GM23338 (cell line): ENCODE measurements at regions not wholly inside any gene's neighbourhood (a gene's known extent, or its start where the extent isn't known, plus 50 kb on each side); places are given as distances from the start of the nearest gene placed in this dataset.

Experiments used
- EZH2 ChIP-seq: fragments of 200-600 bp; sonication (generic); IDR thresholded peaks from one replicate; pipeline ENCODE4 v1.8.0; 2017; ENCODE audit warnings: antibody characterized with exemption, mild to moderate bottlenecking, low read depth; ENCODE audit not compliant: unreplicated experiment
- POLR2AphosphoS5 ChIP-seq: IDR thresholded peaks from 2 replicates; pipeline ENCODE4 v1.6.1; 2016; ENCODE audit warnings: antibody characterized with exemption, low read depth
- TF ChIP-seq, protein P1 (sequence below): IDR thresholded peaks from one replicate; pipeline ENCODE4 v1.6.1; 2018; ENCODE audit warnings: antibody characterized with exemption; ENCODE audit not compliant: unreplicated experiment
- TF ChIP-seq, protein P2 (sequence below), 2 experiments: fragments of 200-600 bp in 1 of 2; sonication (generic) in 1 of 2; conservative IDR thresholded peaks; 2 replicates each; pipeline versions ENCODE4 v1.5.1 to v1.6.1; 2016 to 2017; ENCODE audit warnings: antibody characterized with exemption in 2 of 2, low read depth in 2 of 2, mild to moderate bottlenecking in 2 of 2, moderate library complexity in 1 of 2
- TF ChIP-seq, protein P3 (sequence below): IDR thresholded peaks from 2 replicates; pipeline ENCODE4 v1.6.1; 2016; ENCODE audit warnings: antibody characterized with exemption

DNA sequence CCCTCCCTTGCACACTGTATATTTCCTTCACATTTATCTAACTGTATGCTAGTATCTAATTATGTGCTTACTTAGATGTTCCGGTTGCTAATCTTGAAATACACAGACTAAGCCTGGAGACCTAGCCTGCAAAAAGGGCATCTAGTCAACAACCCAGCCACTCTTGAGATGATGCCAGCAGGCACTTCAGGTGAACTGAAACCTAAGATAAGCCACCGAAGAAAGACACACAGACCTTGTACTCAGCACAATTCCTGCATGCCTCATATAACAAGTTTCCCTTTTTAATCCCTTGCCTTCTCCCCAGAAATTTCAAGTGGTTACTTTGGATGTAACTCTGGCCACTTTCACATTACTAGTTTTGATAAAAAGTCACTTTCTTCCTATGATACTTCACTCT is 2506.6 kb downstream of the ARAP2 start:
- TF ChIP-seq EZH2 (no peak), POLR2AphosphoS5 (no peak)
- TF ChIP-seq, protein P1, sequence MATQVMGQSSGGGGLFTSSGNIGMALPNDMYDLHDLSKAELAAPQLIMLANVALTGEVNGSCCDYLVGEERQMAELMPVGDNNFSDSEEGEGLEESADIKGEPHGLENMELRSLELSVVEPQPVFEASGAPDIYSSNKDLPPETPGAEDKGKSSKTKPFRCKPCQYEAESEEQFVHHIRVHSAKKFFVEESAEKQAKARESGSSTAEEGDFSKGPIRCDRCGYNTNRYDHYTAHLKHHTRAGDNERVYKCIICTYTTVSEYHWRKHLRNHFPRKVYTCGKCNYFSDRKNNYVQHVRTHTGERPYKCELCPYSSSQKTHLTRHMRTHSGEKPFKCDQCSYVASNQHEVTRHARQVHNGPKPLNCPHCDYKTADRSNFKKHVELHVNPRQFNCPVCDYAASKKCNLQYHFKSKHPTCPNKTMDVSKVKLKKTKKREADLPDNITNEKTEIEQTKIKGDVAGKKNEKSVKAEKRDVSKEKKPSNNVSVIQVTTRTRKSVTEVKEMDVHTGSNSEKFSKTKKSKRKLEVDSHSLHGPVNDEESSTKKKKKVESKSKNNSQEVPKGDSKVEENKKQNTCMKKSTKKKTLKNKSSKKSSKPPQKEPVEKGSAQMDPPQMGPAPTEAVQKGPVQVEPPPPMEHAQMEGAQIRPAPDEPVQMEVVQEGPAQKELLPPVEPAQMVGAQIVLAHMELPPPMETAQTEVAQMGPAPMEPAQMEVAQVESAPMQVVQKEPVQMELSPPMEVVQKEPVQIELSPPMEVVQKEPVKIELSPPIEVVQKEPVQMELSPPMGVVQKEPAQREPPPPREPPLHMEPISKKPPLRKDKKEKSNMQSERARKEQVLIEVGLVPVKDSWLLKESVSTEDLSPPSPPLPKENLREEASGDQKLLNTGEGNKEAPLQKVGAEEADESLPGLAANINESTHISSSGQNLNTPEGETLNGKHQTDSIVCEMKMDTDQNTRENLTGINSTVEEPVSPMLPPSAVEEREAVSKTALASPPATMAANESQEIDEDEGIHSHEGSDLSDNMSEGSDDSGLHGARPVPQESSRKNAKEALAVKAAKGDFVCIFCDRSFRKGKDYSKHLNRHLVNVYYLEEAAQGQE: no peak
- TF ChIP-seq, protein P2, sequence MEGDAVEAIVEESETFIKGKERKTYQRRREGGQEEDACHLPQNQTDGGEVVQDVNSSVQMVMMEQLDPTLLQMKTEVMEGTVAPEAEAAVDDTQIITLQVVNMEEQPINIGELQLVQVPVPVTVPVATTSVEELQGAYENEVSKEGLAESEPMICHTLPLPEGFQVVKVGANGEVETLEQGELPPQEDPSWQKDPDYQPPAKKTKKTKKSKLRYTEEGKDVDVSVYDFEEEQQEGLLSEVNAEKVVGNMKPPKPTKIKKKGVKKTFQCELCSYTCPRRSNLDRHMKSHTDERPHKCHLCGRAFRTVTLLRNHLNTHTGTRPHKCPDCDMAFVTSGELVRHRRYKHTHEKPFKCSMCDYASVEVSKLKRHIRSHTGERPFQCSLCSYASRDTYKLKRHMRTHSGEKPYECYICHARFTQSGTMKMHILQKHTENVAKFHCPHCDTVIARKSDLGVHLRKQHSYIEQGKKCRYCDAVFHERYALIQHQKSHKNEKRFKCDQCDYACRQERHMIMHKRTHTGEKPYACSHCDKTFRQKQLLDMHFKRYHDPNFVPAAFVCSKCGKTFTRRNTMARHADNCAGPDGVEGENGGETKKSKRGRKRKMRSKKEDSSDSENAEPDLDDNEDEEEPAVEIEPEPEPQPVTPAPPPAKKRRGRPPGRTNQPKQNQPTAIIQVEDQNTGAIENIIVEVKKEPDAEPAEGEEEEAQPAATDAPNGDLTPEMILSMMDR (conservative IDR thresholded peaks at IDR 0.05; ENCODE audit: low read depth in 2 of 2): no peak
- TF ChIP-seq, protein P3, sequence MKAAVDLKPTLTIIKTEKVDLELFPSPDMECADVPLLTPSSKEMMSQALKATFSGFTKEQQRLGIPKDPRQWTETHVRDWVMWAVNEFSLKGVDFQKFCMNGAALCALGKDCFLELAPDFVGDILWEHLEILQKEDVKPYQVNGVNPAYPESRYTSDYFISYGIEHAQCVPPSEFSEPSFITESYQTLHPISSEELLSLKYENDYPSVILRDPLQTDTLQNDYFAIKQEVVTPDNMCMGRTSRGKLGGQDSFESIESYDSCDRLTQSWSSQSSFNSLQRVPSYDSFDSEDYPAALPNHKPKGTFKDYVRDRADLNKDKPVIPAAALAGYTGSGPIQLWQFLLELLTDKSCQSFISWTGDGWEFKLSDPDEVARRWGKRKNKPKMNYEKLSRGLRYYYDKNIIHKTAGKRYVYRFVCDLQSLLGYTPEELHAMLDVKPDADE: no peak
